MCF 10A (cell line): ENCODE measurements at regions not wholly inside any gene's neighbourhood (a gene's known extent, or its start where the extent isn't known, plus 50 kb on each side); places are given as distances from the start of the nearest gene placed in this dataset.

Experiments
- BruUV-seq: library from RNA; stranded (reverse); fragments of 400-500 nt; replicated peaks from 2 replicates; lab custom pipeline; 2021; lab: Mats Ljungman, UMichigan
- CTCF ChIA-PET: fragments of 300-600 bp; sonication (Branson Sonifier 250); formaldehyde crosslinking; extraction: SDS; loops from one replicate; lab custom pipeline; 2021; ENCODE audit warnings: antibody characterized with exemption, inconsistent platforms; lab: Yijun Ruan, JAX
- POLR2A ChIA-PET: fragments of 300-600, 350-650 bp; sonication (Branson Sonifier 250); formaldehyde crosslinking; extraction: SDS; loops from one replicate; lab custom pipeline; 2020; ENCODE audit warnings: antibody characterized with exemption, inconsistent platforms; lab: Yijun Ruan, JAX
- DNase-seq: peaks from one replicate; pipeline ENCODE4 v3.0.0-alpha.2; 2018; ENCODE audit not compliant: unreplicated experiment
- H3K27ac Mint-ChIP-seq: one replicate; pipeline ENCODE4 v1.8.0; 2022; ENCODE audit warnings: mild to moderate bottlenecking, low read depth, mixed read lengths; ENCODE audit not compliant: unreplicated experiment
- H3K27me3 Mint-ChIP-seq: one replicate; pipeline ENCODE4 v1.8.0; 2022; ENCODE audit warnings: mixed read lengths; ENCODE audit not compliant: insufficient read depth, unreplicated experiment
- H3K36me3 Mint-ChIP-seq: one replicate; pipeline ENCODE4 v1.8.0; 2022; ENCODE audit warnings: mild to moderate bottlenecking, moderate library complexity, mixed read lengths; ENCODE audit not compliant: insufficient read depth, unreplicated experiment
- H3K4me1 Mint-ChIP-seq: one replicate; pipeline ENCODE4 v1.8.0; 2022; ENCODE audit warnings: mixed read lengths; ENCODE audit not compliant: insufficient read depth, unreplicated experiment
- H3K4me3 Mint-ChIP-seq: one replicate; pipeline ENCODE4 v1.8.0; 2022; ENCODE audit warnings: mild to moderate bottlenecking, moderate library complexity, mixed read lengths; ENCODE audit not compliant: unreplicated experiment
- H3K9me3 Mint-ChIP-seq: one replicate; pipeline ENCODE4 v1.8.0; 2022; ENCODE audit warnings: mixed read lengths; ENCODE audit not compliant: unreplicated experiment
- intact Hi-C: fragments of 100-400 bp; cut with micrococcal nuclease; formaldehyde crosslinking; loops from 2 replicates; pipeline ENCODE4 v1.14.1; 2022
- TF ChIP-seq, protein P1 (sequence below): fragments of 200-600 bp; IDR thresholded peaks from one replicate; pipeline ENCODE4 v1.8.0; 2022; ENCODE audit warnings: antibody characterized with exemption, mild to moderate bottlenecking; ENCODE audit not compliant: unreplicated experiment

DNA sequence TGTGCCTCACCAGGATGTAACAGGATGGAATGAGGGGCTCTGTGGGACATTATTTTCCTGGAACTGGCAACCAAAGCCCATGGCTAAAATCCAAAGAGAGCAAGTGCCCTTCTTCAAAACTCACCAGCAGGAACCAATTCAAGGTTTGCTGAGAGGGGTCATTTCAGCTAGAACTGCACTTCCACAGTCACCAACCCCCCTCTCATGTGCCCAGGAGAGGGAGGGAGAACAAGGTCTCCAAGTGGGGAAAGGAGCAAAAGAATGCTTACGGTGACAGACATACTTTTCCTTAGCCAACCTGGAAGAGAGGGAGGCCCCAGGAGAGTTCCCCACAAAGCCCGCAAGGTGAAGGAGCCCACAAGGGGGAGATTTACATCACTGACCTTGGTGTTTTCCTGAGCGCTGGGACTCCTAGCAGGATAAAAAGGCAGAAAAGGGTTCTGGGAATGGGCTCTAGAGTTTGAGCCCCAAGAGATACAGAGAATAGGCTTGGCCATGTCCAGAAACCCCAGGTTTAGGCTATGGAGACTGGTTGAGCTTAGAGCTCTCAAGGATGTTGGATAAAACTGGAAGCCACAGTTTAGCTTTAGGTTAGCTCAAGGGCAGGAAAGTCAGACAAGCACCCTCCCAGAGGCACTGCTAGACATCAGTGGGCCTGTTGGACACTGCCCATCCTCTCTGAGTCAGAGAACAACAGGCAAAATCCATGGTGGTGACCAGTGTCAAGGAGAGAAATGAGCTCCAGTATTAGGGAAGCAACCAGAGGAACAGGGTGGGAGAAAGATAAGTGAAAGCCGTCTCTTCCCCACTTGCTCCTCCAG is 63.9 kb upstream of the GHITM start:
- Mint-ChIP-seq H3K27ac (peak overlapping the region; percentile 58), H3K36me3 (no peaks in the 10 kb centered on the region), H3K4me1 (peaks cover 16% of the 10 kb centered on the region), H3K27me3 (no peaks in the 10 kb centered on the region), H3K9me3 (no peaks in the 10 kb centered on the region), H3K4me3 (no peak overlapping the region)
- DNase-seq, result no peak
- ChIA-PET POLR2A (no interaction called here), CTCF (interaction anchor here (1.0 kb wide), 1 partner anchor 20 kb away, joined by 3 read pairs; no protein-coding TSS in a partner anchor)
- BruUV-seq, result no TSS peak
- intact Hi-C loops, result no loop called here
- TF ChIP-seq, protein P1, sequence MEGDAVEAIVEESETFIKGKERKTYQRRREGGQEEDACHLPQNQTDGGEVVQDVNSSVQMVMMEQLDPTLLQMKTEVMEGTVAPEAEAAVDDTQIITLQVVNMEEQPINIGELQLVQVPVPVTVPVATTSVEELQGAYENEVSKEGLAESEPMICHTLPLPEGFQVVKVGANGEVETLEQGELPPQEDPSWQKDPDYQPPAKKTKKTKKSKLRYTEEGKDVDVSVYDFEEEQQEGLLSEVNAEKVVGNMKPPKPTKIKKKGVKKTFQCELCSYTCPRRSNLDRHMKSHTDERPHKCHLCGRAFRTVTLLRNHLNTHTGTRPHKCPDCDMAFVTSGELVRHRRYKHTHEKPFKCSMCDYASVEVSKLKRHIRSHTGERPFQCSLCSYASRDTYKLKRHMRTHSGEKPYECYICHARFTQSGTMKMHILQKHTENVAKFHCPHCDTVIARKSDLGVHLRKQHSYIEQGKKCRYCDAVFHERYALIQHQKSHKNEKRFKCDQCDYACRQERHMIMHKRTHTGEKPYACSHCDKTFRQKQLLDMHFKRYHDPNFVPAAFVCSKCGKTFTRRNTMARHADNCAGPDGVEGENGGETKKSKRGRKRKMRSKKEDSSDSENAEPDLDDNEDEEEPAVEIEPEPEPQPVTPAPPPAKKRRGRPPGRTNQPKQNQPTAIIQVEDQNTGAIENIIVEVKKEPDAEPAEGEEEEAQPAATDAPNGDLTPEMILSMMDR, result no peak

DNA sequence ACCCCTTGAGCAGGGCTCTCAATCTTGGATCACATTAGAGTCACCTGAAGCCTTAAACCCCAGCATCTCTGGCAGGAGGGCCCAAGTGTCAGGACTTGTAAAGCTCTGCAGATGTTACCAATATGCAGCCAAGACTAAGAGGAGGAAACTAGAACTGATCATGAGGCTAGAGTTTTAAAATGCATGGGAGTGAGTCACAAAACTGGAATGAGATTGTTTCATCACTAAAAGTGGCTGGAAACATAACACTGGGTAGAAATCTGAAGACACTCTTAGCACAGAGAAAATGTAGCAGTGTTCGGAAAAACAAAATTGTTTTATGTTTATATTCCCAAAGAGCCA is 63.3 kb upstream of the GHITM start:
- peak; percentile 54 for DNase-seq
- ChIA-PET POLR2A (no interaction called here), CTCF (interaction anchor here (0.9 to 1.0 kb wide), 2 partner anchors 20 to 98 kb away, joined by 3 read pairs; partner anchors contain the start of gene GPR15LG)
- H3K27me3 Mint-ChIP-seq, result no peaks in the 10 kb centered on the region
- H3K4me3 Mint-ChIP-seq, result no peak overlapping the region
- no peaks in the 10 kb centered on the region for H3K36me3 Mint-ChIP-seq
- intact Hi-C loops, result no loop called here
- H3K4me1 Mint-ChIP-seq, result peaks cover 16% of the 10 kb centered on the region
- TF ChIP-seq, protein P1, result no peak
- peak overlapping the region; percentile 58 for H3K27ac Mint-ChIP-seq
- no peaks in the 10 kb centered on the region for H3K9me3 Mint-ChIP-seq
- no TSS peak for BruUV-seq

DNA sequence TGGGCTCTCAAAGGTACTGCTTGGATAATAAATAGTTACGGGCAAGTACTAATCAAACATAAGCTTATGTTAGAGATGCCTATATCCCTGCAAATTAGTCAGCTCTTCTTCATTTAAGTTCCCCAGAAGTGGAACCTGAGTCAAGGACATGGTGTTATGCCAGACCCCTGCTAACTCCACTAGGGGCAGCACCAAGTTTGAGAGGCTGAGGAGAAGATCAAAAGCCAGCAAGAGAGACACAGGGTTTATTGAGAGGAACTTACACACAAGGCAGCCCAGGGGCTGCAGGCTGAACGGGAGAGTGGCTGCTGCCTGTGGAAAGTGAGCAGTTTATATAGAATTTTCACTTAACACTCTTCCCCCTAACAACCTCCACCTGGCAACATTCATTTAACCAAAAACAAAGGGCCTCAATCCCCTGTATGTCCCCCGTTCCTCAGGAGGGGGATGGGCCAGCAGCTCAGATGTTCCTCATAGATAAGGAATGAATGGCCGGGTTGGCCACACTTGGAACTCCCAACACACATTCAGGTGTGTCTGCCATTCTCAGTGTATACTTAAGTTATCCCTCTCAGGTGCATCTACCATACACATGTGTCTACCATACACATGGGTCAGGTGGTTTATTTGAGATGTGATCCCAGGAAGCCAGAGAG is 62.6 kb upstream of the GHITM start:
- CTCF ChIA-PET, result interaction anchor here (0.6 to 1.0 kb wide), 3 partner anchors 21 to 357 kb away, joined by 3 read pairs; partner anchors contain the start of gene GPR15LG
- TF ChIP-seq, protein P1, result peak; percentile 16
- Mint-ChIP-seq H3K27me3 (no peaks in the 10 kb centered on the region), H3K4me3 (no peak overlapping the region), H3K4me1 (peaks cover 16% of the 10 kb centered on the region), H3K27ac (peak overlapping the region; percentile 58), H3K9me3 (no peaks in the 10 kb centered on the region), H3K36me3 (no peaks in the 10 kb centered on the region)
- peak; percentile 22 for DNase-seq
- POLR2A ChIA-PET, result interaction anchor here (0.6 kb wide), 1 partner anchor 62 kb away, joined by 3 read pairs; the partner anchor contains the start of gene GHITM
- BruUV-seq, result no TSS peak
- intact Hi-C loops, result no loop called here

DNA sequence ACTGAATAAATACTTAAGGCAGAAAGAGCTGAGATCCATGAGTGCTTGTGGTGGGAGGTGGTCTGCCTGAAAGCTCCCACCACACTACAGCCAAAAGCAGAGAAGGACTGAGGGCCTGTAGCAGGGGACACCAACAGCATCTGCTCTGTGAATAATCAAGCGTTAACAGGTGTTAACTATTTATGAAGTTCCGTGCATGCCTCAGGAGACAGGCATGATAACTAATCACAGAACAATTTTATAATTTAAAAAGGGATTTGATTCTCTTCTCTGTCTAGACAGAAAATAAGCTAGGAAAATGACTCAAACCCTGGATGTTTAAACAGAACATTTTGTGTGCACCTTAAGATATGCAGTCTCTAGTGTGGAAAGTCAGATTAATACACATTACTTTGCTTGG is 61.5 kb upstream of the GHITM start:
- H3K27ac Mint-ChIP-seq, result no peak overlapping the region
- BruUV-seq, result no TSS peak
- peaks cover 16% of the 10 kb centered on the region for H3K4me1 Mint-ChIP-seq
- H3K4me3 Mint-ChIP-seq, result no peak overlapping the region
- CTCF ChIA-PET, result interaction anchor here (0.5 to 0.7 kb wide), 3 partner anchors 42 to 820 kb away, joined by 3 to 4 read pairs (median 3); no protein-coding TSS in a partner anchor
- TF ChIP-seq, protein P1, result no peak
- no peak for DNase-seq
- H3K36me3 Mint-ChIP-seq, result no peaks in the 10 kb centered on the region
- H3K27me3 Mint-ChIP-seq, result no peaks in the 10 kb centered on the region
- intact Hi-C loops, result no loop called here
- POLR2A ChIA-PET, result no interaction called here
- H3K9me3 Mint-ChIP-seq, result no peaks in the 10 kb centered on the region
